Neural cell (in vitro differentiated cells): ENCODE measurements at regions not wholly inside any gene's neighbourhood (a gene's known extent, or its start where the extent isn't known, plus 50 kb on each side); places are given as distances from the start of the nearest gene placed in this dataset.

ENCODE experiments used
- H2AFZ ChIP-seq: fragments of 200-600, 300-800 bp; sonication (generic), shearing (Covaris generic); 2 replicates; pipeline ENCODE4 v1.6.0; 2014; ENCODE audit warnings: low read depth, mild to moderate bottlenecking, antibody characterized with exemption, low read length, moderate library complexity
- H3F3A ChIP-seq: fragments of 200-600 bp; shearing (Covaris generic); 2 replicates; pipeline ENCODE4 v1.6.1; 2016; ENCODE audit warnings: mild to moderate bottlenecking, moderate library complexity, mixed read lengths, antibody characterized with exemption, low read length; ENCODE audit not compliant: insufficient read depth, poor library complexity, severe bottlenecking
- H3K27ac ChIP-seq: fragments of 200-600, 300-800 bp; sonication (generic), shearing (Covaris generic); 2 replicates; pipeline ENCODE4 v1.5.1; 2014; ENCODE audit warnings: mild to moderate bottlenecking, low read length, moderate library complexity
- H3K27me3 ChIP-seq: fragments of 300-800, 200-600 bp; sonication (generic), shearing (Covaris generic); 2 replicates; pipeline ENCODE4 v1.6.0; 2014; ENCODE audit warnings: mild to moderate bottlenecking, low read depth, low read length, moderate library complexity; ENCODE audit not compliant: insufficient read depth
- H3K36me3 ChIP-seq: fragments of 300-800, 200-600 bp; sonication (generic), shearing (Covaris generic); 2 replicates; pipeline ENCODE4 v1.5.1; 2014; ENCODE audit warnings: mild to moderate bottlenecking, antibody characterized with exemption, low read length, moderate library complexity; ENCODE audit not compliant: insufficient read depth
- H3K4me2 ChIP-seq: fragments of 300-800, 200-600 bp; sonication (generic), shearing (Covaris generic); 2 replicates; pipeline ENCODE4 v1.6.0; 2014; ENCODE audit warnings: mild to moderate bottlenecking, low read length
- H3K4me3 ChIP-seq: fragments of 300-800, 200-600 bp; sonication (generic), shearing (Covaris generic); 2 replicates; pipeline ENCODE4 v1.5.1; 2014; ENCODE audit warnings: mild to moderate bottlenecking, low read length, moderate library complexity
- H3K79me2 ChIP-seq: fragments of 200-600 bp; shearing (Covaris generic); replicated peaks from 2 replicates; pipeline ENCODE4 v1.6.0; 2014; ENCODE audit warnings: mild to moderate bottlenecking, low read length, moderate library complexity; ENCODE audit not compliant: insufficient read depth
- H3K9ac ChIP-seq: fragments of 300-800, 200-600 bp; sonication (generic), shearing (Covaris generic); 2 replicates; pipeline ENCODE4 v1.6.1; 2016; ENCODE audit warnings: mild to moderate bottlenecking, low read length, mixed read lengths
- H3K9me2 ChIP-seq: fragments of 200-600 bp; shearing (Covaris generic); 2 replicates; pipeline ENCODE4 v1.6.1; 2016; ENCODE audit warnings: mild to moderate bottlenecking, low read length, mixed read lengths; ENCODE audit not compliant: insufficient read depth
- H3K9me3 ChIP-seq: fragments of 200-600, 300-800 bp; sonication (generic), shearing (Covaris generic); 2 replicates; pipeline ENCODE4 v1.6.1; 2016; ENCODE audit warnings: mild to moderate bottlenecking, mixed run types, low read length, moderate library complexity, mixed read lengths
- H4K20me1 ChIP-seq: fragments of 200-600 bp; shearing (Covaris generic); 2 replicates; pipeline ENCODE4 v1.6.1; 2016; ENCODE audit warnings: mild to moderate bottlenecking, mixed run types; ENCODE audit not compliant: insufficient read depth
- CTCF ChIP-seq: fragments of 450-650 bp; IDR thresholded peaks from 2 replicates; pipeline ENCODE4 v1.5.1; 2014; ENCODE audit warnings: antibody characterized with exemption, mild to moderate bottlenecking, moderate library complexity; ENCODE audit not compliant: poor library complexity, severe bottlenecking
- EP300 ChIP-seq: fragments of 450-650 bp; conservative IDR thresholded peaks from 2 replicates; pipeline ENCODE4 v1.6.1; 2014; ENCODE audit warnings: antibody characterized with exemption, mild to moderate bottlenecking, moderate library complexity; ENCODE audit not compliant: poor library complexity, severe bottlenecking
- EZH2 ChIP-seq: fragments of 200-600, 300-800 bp; shearing (Covaris generic), sonication (generic); IDR thresholded peaks from 2 replicates; pipeline ENCODE4 v1.6.1; 2014; ENCODE audit warnings: antibody characterized with exemption, low read length, borderline replicate concordance, mild to moderate bottlenecking; ENCODE audit not compliant: insufficient read depth, poor library complexity, severe bottlenecking
- MXI1 ChIP-seq: fragments of 450-650 bp; conservative IDR thresholded peaks from 2 replicates; pipeline ENCODE4 v1.6.1; 2014; ENCODE audit warnings: antibody characterized with exemption, mild to moderate bottlenecking; ENCODE audit not compliant: poor library complexity, severe bottlenecking
- POLR2AphosphoS5 ChIP-seq: IDR thresholded peaks from 2 replicates; pipeline ENCODE4 v1.6.1; 2012
- RAD21 ChIP-seq: fragments of 450-650 bp; conservative IDR thresholded peaks from 2 replicates; pipeline ENCODE4 v1.6.1; 2014; ENCODE audit warnings: antibody characterized with exemption, mild to moderate bottlenecking, moderate library complexity
- SMC3 ChIP-seq: fragments of 450-650 bp; conservative IDR thresholded peaks from 2 replicates; pipeline ENCODE4 v1.6.1; 2014; ENCODE audit warnings: antibody characterized with exemption, mild to moderate bottlenecking, moderate library complexity; ENCODE audit not compliant: poor library complexity
- TAF1 ChIP-seq: IDR thresholded peaks from 2 replicates; pipeline ENCODE4 v1.6.1; 2012; ENCODE audit warnings: low read depth
- TF ChIP-seq, protein P1 (sequence below): IDR thresholded peaks from 2 replicates; pipeline ENCODE4 v1.6.1; 2012; ENCODE audit warnings: borderline replicate concordance

DNA sequence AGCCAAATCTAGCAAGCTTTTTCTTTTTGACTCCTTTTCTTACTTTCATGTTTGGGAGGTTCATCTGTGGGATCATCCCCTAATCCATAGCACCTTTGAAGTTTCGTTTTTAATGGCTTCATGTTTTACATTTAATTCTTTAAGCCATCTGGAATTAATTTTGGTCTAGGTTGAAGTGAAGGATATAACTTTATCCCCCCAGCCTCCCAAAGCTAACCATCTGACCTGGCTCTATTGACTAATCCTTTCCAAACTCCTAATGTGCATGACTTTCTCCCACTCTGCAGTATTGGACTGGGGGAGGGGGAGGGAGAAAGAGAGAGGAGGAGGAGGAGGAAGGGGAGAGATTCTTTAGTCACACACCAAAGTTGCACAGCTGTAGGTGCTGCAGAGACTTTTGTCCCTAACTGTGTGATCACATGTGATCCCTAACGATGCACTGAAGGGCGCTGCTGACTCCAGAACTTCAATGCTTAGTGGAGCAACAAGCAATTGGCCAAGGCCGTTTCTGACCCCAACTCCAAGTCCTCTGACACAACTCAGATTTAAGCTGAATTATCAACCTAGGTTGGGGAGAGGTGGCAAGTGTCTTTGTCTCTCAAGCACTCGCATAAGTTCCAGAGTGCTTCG, 191.6 kb downstream of the HUNK start:
- Histone ChIP-seq H4K20me1 (no peaks in the 10 kb centered on the region), H3K4me2 (no peak overlapping the region), H3K4me3 (no peak overlapping the region), H3K27ac (no peak overlapping the region), H3K9me3 (no peaks in the 10 kb centered on the region), H3K9ac (no peak overlapping the region), H3K9me2 (no peaks in the 10 kb centered on the region), H3F3A (no peaks in the 10 kb centered on the region), H3K36me3 (no peaks in the 10 kb centered on the region), H3K27me3 (no peaks in the 10 kb centered on the region), H2AFZ (no peak overlapping the region), H3K79me2 (no peaks in the 10 kb centered on the region)
- TF ChIP-seq, protein P1, sequence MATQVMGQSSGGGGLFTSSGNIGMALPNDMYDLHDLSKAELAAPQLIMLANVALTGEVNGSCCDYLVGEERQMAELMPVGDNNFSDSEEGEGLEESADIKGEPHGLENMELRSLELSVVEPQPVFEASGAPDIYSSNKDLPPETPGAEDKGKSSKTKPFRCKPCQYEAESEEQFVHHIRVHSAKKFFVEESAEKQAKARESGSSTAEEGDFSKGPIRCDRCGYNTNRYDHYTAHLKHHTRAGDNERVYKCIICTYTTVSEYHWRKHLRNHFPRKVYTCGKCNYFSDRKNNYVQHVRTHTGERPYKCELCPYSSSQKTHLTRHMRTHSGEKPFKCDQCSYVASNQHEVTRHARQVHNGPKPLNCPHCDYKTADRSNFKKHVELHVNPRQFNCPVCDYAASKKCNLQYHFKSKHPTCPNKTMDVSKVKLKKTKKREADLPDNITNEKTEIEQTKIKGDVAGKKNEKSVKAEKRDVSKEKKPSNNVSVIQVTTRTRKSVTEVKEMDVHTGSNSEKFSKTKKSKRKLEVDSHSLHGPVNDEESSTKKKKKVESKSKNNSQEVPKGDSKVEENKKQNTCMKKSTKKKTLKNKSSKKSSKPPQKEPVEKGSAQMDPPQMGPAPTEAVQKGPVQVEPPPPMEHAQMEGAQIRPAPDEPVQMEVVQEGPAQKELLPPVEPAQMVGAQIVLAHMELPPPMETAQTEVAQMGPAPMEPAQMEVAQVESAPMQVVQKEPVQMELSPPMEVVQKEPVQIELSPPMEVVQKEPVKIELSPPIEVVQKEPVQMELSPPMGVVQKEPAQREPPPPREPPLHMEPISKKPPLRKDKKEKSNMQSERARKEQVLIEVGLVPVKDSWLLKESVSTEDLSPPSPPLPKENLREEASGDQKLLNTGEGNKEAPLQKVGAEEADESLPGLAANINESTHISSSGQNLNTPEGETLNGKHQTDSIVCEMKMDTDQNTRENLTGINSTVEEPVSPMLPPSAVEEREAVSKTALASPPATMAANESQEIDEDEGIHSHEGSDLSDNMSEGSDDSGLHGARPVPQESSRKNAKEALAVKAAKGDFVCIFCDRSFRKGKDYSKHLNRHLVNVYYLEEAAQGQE, result no peak
- TF ChIP-seq EP300 (no peak), RAD21 (no peak), EZH2 (no peak), TAF1 (no peak), POLR2AphosphoS5 (no peak), MXI1 (no peak), SMC3 (no peak), CTCF (no peak)

DNA sequence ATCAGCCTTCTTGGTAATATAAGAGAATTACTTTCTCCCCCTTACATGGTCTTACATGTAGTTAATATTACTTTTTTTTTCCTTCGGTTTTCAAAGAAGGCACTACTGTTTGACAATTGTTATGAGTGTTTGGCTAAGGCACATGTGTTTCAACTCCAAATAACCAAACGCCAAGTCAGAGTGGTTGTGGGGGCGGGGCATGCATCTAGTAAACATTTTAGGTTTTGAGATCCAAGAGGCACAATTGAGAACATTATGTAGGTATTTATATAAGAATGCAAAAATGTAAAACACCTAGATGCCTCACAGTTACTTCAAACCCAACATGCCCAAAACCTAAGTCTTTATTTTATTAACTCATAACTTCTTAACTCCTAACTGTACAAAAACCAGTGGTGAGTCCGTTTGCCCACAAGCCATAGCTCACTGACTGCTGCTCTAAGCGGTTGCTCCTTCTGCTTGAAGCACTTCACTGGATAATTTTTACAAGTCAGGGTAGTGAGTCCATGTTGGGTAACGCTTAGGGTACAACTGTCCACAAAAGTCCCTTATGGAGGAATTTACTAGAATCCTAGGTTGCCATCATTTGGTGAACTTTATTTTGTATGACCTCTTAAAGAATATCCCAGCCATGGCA, 189.9 kb downstream of the HUNK start:
- Histone ChIP-seq H3K9me2 (no peaks in the 10 kb centered on the region), H3K79me2 (no peaks in the 10 kb centered on the region), H3K27me3 (no peaks in the 10 kb centered on the region), H4K20me1 (no peaks in the 10 kb centered on the region), H3K4me2 (no peak overlapping the region), H3K9me3 (no peaks in the 10 kb centered on the region), H3K4me3 (no peak overlapping the region), H2AFZ (no peak overlapping the region), H3K9ac (no peak overlapping the region), H3F3A (no peaks in the 10 kb centered on the region), H3K36me3 (no peaks in the 10 kb centered on the region), H3K27ac (no peak overlapping the region)
- TF ChIP-seq EZH2 (no peak), SMC3 (no peak), POLR2AphosphoS5 (no peak), RAD21 (no peak), MXI1 (no peak), CTCF (no peak), EP300 (no peak), TAF1 (no peak)
- TF ChIP-seq, protein P1, result no peak
